OCI-LY7 (cell line): ENCODE measurements at regions not wholly inside any gene's neighbourhood (a gene's known extent, or its start where the extent isn't known, plus 50 kb on each side); places are given as distances from the start of the nearest gene placed in this dataset.

Source experiments
- BruUV-seq: library from RNA; stranded (reverse); fragments of 400-500 nt; replicated peaks from 2 replicates; lab custom pipeline; 2021; lab: Mats Ljungman, UMichigan
- CTCF ChIA-PET: fragments of 300-600 bp; sonication (Branson Sonifier 250); formaldehyde crosslinking; loops from one replicate; lab custom pipeline; 2022; ENCODE audit warnings: antibody characterized with exemption; ENCODE audit not compliant: unreplicated experiment; lab: Charles Lee
- POLR2A ChIA-PET: fragments of 300-600 bp; sonication (Branson Sonifier 250); formaldehyde crosslinking; loops from one replicate; lab custom pipeline; 2022; ENCODE audit warnings: antibody characterized with exemption; lab: Charles Lee
- DNase-seq: peaks from one replicate; pipeline ENCODE4 v3.0.0-alpha.2; 2015; ENCODE audit warnings: low spot score
- H2AFZ ChIP-seq: fragments of 200-600 bp; sonication (generic), shearing (Covaris generic); 2 replicates; pipeline ENCODE4 v1.6.1; 2014; ENCODE audit warnings: mild to moderate bottlenecking, antibody characterized with exemption, low read length, moderate library complexity
- H3K27ac ChIP-seq: fragments of 200-600 bp; sonication (generic); 2 replicates; pipeline ENCODE4 v1.5.1; 2014; ENCODE audit warnings: mixed run types, low read depth, mild to moderate bottlenecking, moderate library complexity, low read length, inconsistent platforms; ENCODE audit not compliant: poor library complexity, severe bottlenecking
- H3K36me3 ChIP-seq: fragments of 200-600 bp; sonication (generic); 2 replicates; pipeline ENCODE4 v1.6.1; 2014; ENCODE audit warnings: mild to moderate bottlenecking, antibody characterized with exemption, low read length, moderate library complexity, mixed read lengths; ENCODE audit not compliant: insufficient read depth
- H3K4me1 ChIP-seq: fragments of 200-600 bp; sonication (generic); 2 replicates; pipeline ENCODE4 v1.5.1; 2014; ENCODE audit warnings: mild to moderate bottlenecking, low read length; ENCODE audit not compliant: insufficient read depth, poor library complexity, severe bottlenecking
- H3K4me2 ChIP-seq: fragments of 200-600 bp; sonication (generic); 2 replicates; pipeline ENCODE4 v1.6.1; 2014; ENCODE audit warnings: mild to moderate bottlenecking, low read length
- H3K4me3 ChIP-seq: fragments of 200-600 bp; sonication (generic); 2 replicates; pipeline ENCODE4 v1.5.1; 2014; ENCODE audit warnings: mild to moderate bottlenecking, low read depth, low read length; ENCODE audit not compliant: poor library complexity, severe bottlenecking
- H3K79me2 ChIP-seq: fragments of 200-600 bp; sonication (generic); 2 replicates; pipeline ENCODE4 v1.6.1; 2016; ENCODE audit warnings: low read depth, mild to moderate bottlenecking, low read length, moderate library complexity, mixed read lengths; ENCODE audit not compliant: insufficient read depth
- H3K9me2 ChIP-seq: fragments of 200-600 bp; sonication (generic); 2 replicates; pipeline ENCODE4 v1.6.1; 2016; ENCODE audit warnings: mild to moderate bottlenecking, low read length, mixed read lengths; ENCODE audit not compliant: insufficient read depth
- H3K9me3 ChIP-seq: fragments of 200-600 bp; sonication (generic); 2 replicates; pipeline ENCODE4 v1.6.1; 2014; ENCODE audit warnings: mild to moderate bottlenecking, mixed run types, low read length, mixed read lengths
- H4K20me1 ChIP-seq: fragments of 200-600 bp; sonication (generic); 2 replicates; pipeline ENCODE4 v1.6.1; 2014; ENCODE audit warnings: mild to moderate bottlenecking, antibody characterized with exemption, low read length, moderate library complexity, mixed read lengths; ENCODE audit not compliant: insufficient read depth
- EZH2phosphoT487 ChIP-seq: fragments of 200-600 bp; sonication (generic); IDR thresholded peaks from 2 replicates; pipeline ENCODE4 v1.6.1; 2018; ENCODE audit warnings: low read depth, borderline replicate concordance, mild to moderate bottlenecking, mixed run types, antibody characterized with exemption, low read length, moderate library complexity, mixed read lengths
- intact Hi-C: fragments of 100-400 bp; cut with micrococcal nuclease; formaldehyde crosslinking; loops from one replicate; pipeline ENCODE4 v1.10.0; 2022; ENCODE audit not compliant: unreplicated experiment
- TF ChIP-seq, protein P1 (sequence below): fragments of 200-600 bp; sonication (generic); conservative IDR thresholded peaks from 2 replicates; pipeline ENCODE4 v1.5.1; 2014; ENCODE audit warnings: mild to moderate bottlenecking, antibody characterized with exemption, low read length, moderate library complexity, mixed read lengths

GRCh38 chr4:181194096-181194495, 1049.1 kb upstream of the TENM3 start:
- Histone ChIP-seq H3K9me3 (no peaks in the 10 kb centered on the region), H3K4me2 (no peak overlapping the region), H2AFZ (no peak overlapping the region), H3K4me3 (no peak overlapping the region), H3K27ac (no peak overlapping the region), H4K20me1 (no peaks in the 10 kb centered on the region), H3K9me2 (no peaks in the 10 kb centered on the region), H3K36me3 (no peaks in the 10 kb centered on the region), H3K79me2 (no peaks in the 10 kb centered on the region), H3K4me1 (no peaks in the 10 kb centered on the region)
- BruUV-seq, result no TSS peak
- intact Hi-C loops, result no loop called here
- CTCF ChIA-PET, result no interaction called here
- TF ChIP-seq EZH2phosphoT487, result no peak
- TF ChIP-seq, protein P1, sequence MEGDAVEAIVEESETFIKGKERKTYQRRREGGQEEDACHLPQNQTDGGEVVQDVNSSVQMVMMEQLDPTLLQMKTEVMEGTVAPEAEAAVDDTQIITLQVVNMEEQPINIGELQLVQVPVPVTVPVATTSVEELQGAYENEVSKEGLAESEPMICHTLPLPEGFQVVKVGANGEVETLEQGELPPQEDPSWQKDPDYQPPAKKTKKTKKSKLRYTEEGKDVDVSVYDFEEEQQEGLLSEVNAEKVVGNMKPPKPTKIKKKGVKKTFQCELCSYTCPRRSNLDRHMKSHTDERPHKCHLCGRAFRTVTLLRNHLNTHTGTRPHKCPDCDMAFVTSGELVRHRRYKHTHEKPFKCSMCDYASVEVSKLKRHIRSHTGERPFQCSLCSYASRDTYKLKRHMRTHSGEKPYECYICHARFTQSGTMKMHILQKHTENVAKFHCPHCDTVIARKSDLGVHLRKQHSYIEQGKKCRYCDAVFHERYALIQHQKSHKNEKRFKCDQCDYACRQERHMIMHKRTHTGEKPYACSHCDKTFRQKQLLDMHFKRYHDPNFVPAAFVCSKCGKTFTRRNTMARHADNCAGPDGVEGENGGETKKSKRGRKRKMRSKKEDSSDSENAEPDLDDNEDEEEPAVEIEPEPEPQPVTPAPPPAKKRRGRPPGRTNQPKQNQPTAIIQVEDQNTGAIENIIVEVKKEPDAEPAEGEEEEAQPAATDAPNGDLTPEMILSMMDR, result no peak
- DNase-seq, result no peak
- POLR2A ChIA-PET, result no interaction called here

DNA sequence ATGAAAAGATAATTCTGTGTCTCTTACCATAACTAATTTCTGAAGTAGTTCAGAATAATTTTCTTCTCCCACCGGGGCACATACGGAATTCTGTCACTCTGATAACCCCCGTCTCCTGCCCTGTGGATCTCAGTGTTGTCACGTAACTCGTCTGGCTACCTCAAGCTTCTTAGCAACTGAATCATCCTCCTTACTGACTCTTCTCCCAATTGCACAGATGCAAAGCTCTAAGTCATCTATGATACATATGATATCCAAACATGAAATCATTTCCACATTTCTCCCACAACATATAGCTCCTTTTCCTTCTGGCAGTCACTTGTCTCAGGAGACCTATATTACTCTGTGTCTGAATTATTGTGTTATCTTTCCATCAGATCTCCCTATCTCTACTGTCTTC, 1043.1 kb upstream of the TENM3 start:
- no peak for DNase-seq
- Histone ChIP-seq H4K20me1 (no peaks in the 10 kb centered on the region), H3K9me2 (no peaks in the 10 kb centered on the region), H3K4me3 (no peak overlapping the region), H3K36me3 (no peaks in the 10 kb centered on the region), H2AFZ (no peak overlapping the region), H3K27ac (no peak overlapping the region), H3K9me3 (no peaks in the 10 kb centered on the region), H3K79me2 (no peaks in the 10 kb centered on the region), H3K4me1 (no peaks in the 10 kb centered on the region), H3K4me2 (no peak overlapping the region)
- ChIA-PET CTCF (no interaction called here), POLR2A (interaction anchor here (0.6 kb wide), 1 partner anchor 199 kb away, joined by 3 read pairs; no protein-coding TSS in a partner anchor)
- intact Hi-C loops, result no loop called here
- no TSS peak for BruUV-seq
- TF ChIP-seq EZH2phosphoT487, result no peak
- TF ChIP-seq, protein P1, result no peak

- Histone ChIP-seq H3K27ac (no peak overlapping the region), H3K9me3 (no peaks in the 10 kb centered on the region), H3K36me3 (no peaks in the 10 kb centered on the region), H4K20me1 (no peaks in the 10 kb centered on the region), H3K79me2 (no peaks in the 10 kb centered on the region), H3K4me3 (no peak overlapping the region), H2AFZ (no peak overlapping the region), H3K4me1 (no peaks in the 10 kb centered on the region), H3K4me2 (no peak overlapping the region), H3K9me2 (no peaks in the 10 kb centered on the region)
- CTCF ChIA-PET, result no interaction called here
- POLR2A ChIA-PET, result no interaction called here
- peak; percentile 7 for DNase-seq
- BruUV-seq, result no TSS peak
- intact Hi-C loops, result no loop called here
- TF ChIP-seq, protein P1, result no peak
- TF ChIP-seq EZH2phosphoT487, result no peak
These were observed 1041.0 kb upstream of the TENM3 start for GRCh38 chr4:181202240-181202639.
